Skin epidermis (tissue), 12 donors: ENCODE measurements at regions not wholly inside any gene's neighbourhood (a gene's known extent, or its start where the extent isn't known, plus 50 kb on each side); places are given as distances from the start of the nearest gene placed in this dataset.

Source experiments
- H3K27ac ChIP-seq, 21 experiments: fragments of 200-600 bp; sonication (generic) in 11 of 21; one replicate each; pipeline ENCODE4 v1.5.0; 2020; ENCODE audit warnings: mild to moderate bottlenecking in 3 of 21, inconsistent platforms in 2 of 21, moderate library complexity in 2 of 21
- H3K4me3 ChIP-seq, 7 experiments: fragments of 200-600 bp; sonication (generic) in 2 of 7; one replicate each; pipeline ENCODE4 v1.5.0; 2020; ENCODE audit warnings: inconsistent platforms in 2 of 7, mild to moderate bottlenecking in 2 of 7, moderate library complexity in 1 of 7

DNA sequence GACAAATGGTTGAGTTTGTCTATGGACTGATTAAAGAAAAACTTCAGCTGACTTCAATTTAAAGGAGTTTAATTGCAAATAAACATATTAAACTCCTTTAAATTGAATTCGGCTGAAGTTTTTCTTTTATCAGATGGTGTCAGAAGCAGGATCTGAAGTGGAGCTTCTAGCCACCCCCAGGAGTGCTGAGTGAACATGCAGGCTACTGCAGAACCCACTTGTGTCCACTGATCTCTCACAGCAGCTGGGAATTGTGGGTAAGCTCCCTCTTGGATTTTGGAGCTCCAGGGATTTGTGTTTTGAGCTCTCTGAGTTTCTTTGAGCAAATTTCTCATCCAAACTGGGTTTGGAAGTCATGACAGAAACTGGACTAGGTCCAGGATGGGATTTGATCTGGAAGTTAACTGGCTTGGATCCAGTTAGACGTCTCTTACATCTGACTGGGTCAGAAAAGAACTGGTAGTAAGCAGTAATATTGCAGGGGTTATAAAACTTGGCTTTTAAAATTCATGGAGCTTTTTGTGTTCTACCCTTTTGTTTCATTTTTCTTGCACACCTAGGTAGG is 95.8 kb upstream of the UST start:
- H3K27ac ChIP-seq, result no peak overlapping the region
- no peak overlapping the region for H3K4me3 ChIP-seq

DNA sequence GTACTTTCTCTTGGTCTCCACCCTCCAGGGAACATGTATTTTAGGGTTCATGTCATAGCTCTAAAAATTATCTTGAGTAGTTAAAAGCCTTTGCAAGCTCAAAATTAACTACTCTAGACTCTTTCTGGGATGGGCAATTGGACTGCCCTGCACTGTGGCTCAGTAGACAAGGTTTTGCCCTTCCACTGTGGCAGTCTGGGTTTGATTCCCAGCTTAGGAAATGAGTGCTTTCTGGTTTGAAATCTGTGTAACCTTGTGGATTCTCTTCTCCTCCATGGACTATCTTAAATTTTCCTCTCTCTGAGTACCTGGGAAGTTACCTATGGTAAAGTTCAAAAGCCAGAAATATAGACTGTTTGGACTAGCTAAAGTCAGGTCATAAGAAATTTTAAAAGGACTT is 94.6 kb upstream of the UST start:
- Histone ChIP-seq H3K27ac (no peak overlapping the region), H3K4me3 (no peak overlapping the region)

DNA sequence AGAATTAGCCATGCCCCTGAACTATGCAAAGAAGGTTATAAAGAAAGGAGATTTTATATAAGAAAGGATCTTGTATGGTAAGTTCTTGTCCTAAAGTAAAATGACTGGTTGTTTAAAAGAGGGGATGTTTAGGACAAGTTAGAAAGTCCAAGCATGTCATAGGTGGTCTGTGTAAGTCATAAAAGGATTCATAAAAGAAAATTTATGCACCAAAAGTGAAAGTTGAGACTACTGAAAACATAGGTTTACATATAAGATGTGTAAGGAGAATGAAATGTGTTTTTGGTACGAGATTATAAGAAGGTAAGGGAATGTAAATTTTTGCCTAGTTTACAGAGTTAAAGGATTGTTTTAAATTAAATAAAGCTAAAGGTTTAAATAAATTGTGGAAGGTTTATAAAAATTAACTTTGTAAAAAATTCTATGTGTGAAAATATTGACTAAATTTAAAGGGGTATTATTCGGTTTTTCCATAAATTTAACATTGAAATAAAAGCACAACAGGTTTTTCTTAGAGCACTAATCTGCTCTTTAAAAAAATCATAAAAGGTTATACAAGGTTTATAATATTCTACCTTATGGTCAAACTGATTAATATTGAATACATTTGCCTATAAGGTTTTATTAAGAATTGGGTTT is 93.6 kb upstream of the UST start:
- no peak overlapping the region for H3K4me3 ChIP-seq

GRCh38 chr6:148657048-148657447 is 89.8 kb upstream of the UST start:
- Histone ChIP-seq H3K4me3 (no peak overlapping the region), H3K27ac (peak overlapping the region in 1 of 21 experiments; percentile 4)

More for the DNA sequence above, 93.6 kb upstream of the UST start:
- no peak overlapping the region for H3K27ac ChIP-seq

- H3K27ac ChIP-seq, result no peak overlapping the region
- H3K4me3 ChIP-seq, result no peak overlapping the region
Measured at GRCh38 chr6:148658681-148659430, 88.0 kb upstream of the UST start.

- Histone ChIP-seq H3K27ac (no peak overlapping the region), H3K4me3 (no peak overlapping the region)
Measured at GRCh38 chr6:148667395-148667794, 79.4 kb upstream of the UST start.

GRCh38 chr6:148671085-148671484 is 75.7 kb upstream of the UST start:
- H3K4me3 ChIP-seq, result no peak overlapping the region

GRCh38 chr6:148671952-148672351 is 74.9 kb upstream of the UST start:
- H3K4me3 ChIP-seq, result no peak overlapping the region
- no peak overlapping the region for H3K27ac ChIP-seq

More at GRCh38 chr6:148671085-148671484, 75.7 kb upstream of the UST start:
- H3K27ac ChIP-seq, result no peak overlapping the region

- Histone ChIP-seq H3K27ac (no peak overlapping the region), H3K4me3 (no peak overlapping the region)
Measured at GRCh38 chr6:148674306-148674705, 72.5 kb upstream of the UST start.

DNA sequence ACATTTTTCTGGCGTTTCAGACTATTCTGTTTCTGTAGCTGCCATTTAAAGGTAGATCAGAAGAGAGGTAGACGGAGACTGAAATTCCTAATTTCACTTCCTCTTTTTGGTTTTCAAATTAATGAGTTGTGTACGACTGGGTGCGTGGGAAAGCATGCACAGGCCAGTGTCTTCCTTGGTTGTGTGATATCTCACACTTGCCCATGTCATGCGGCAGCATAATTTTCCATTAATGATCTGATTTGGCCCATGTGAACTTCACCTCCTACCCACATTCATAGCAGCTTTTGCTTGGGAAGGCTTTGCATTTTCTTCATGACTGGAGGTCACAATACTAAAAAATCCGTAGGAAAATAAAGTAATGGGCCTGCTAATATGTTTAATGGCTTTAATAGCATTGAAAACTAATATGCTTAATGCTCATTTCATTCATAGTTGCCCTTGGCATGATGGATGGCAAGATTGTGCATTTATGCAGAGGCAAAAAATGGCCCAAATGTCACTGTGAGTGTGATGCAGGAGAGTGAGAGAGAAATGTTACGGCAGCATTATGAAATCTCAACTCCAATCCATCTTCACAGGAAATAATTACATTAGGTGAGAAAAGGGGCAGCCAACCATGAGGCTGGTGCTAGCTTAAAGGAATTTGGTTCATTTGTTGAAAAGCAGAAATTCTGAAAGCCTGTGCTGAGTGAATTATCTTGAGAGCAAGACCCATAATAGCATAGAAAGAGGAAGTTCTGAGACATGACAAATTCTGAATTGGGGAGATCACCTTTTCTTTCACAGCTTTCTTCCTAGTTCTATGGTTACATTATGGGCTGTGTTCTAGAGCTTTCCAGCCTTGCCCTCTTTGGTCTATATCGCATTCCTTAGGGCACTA is 69.0 kb upstream of the UST start:
- Histone ChIP-seq H3K4me3 (no peak overlapping the region), H3K27ac (no peak overlapping the region)

- no peak overlapping the region for H3K4me3 ChIP-seq
- H3K27ac ChIP-seq, result no peak overlapping the region
Measured at GRCh38 chr6:148678682-148679081, 68.1 kb upstream of the UST start.

- H3K4me3 ChIP-seq, result no peak overlapping the region
- no peak overlapping the region for H3K27ac ChIP-seq
Measured at GRCh38 chr6:148681666-148682065, 65.2 kb upstream of the UST start.

DNA sequence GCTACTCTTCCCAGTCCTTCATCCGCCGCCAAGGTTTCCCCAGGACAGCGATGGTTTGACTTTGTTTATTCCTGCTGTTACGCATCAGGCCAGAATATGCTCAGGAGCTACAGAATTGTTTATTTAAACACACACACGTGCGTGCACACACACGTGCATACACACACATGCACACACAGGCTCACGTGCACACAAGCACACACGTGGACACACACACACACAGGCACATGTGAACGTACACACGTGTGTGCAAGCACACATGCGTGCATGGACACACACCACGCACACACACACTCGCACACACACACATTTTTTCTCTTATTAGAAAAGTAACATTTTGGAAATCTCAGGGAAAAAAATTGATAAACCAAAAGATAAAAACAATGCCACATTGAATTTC is 64.6 kb upstream of the UST start:
- H3K4me3 ChIP-seq, result no peak overlapping the region
- no peak overlapping the region for H3K27ac ChIP-seq

DNA sequence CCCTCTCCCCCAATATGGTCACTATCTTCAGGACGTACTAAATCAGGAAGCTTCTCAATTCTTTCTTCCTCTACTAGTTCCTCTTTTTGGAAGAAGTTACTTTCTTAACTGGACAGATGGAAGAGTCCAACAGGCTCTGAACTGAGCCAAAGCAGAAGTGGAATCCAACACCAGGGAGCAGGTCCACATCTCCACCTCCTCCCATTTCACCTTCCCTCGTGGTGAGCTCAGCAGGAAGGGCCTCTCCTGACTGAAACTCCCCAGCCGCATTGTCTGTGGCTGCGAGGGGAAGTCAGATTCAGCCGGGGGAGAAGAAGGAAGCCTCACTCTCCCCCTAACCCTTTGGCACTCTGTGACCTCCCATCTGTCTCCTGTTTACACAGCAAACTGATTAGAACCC is 63.8 kb upstream of the UST start:
- no peak overlapping the region for H3K4me3 ChIP-seq
- H3K27ac ChIP-seq, result no peak overlapping the region

DNA sequence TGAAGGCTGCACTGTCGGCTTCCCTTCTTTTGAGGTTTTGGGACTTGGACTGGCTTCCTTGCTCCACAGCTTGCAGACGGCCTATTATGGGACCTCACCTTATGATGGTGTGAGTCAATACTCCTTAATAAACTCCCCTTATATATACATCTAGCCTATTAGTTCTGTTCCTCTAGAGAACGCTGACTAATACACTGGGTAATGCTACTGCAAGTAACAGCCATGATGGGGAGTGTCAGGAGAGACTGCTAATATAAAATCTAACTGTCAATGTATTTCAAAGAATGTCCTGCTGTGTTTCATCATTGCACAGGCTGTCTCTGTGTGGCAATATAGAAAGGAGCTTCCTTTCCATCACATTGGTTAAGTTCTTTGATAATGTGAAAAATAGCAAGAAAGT is 57.7 kb upstream of the UST start:
- H3K27ac ChIP-seq, result no peak overlapping the region
- H3K4me3 ChIP-seq, result no peak overlapping the region

- H3K4me3 ChIP-seq, result no peak overlapping the region
- no peak overlapping the region for H3K27ac ChIP-seq
Measured at GRCh38 chr6:148693882-148694484, 52.8 kb upstream of the UST start.
